Stimulated activated CD4-positive, alpha-beta T cell treated with anti-CD3 and anti-CD28 coated beads, TNF-alpha, amount 100 ng/mL, for 24 hours (primary cell): ENCODE measurements at regions not wholly inside any gene's neighbourhood (a gene's known extent, or its start where the extent isn't known, plus 50 kb on each side); places are given as distances from the start of the nearest gene placed in this dataset.
"Not testable (repeated sequence)": the region's sequence is repeated elsewhere in the genome, so short reads cannot be mapped to it uniquely, and the experiment has no call there.

Source experiments
- DNase-seq, 3 experiments: peaks; one replicate each; pipeline ENCODE4 v3.0.0-alpha.2; 2020; ENCODE audit warnings: low read depth in 3 of 3

DNA sequence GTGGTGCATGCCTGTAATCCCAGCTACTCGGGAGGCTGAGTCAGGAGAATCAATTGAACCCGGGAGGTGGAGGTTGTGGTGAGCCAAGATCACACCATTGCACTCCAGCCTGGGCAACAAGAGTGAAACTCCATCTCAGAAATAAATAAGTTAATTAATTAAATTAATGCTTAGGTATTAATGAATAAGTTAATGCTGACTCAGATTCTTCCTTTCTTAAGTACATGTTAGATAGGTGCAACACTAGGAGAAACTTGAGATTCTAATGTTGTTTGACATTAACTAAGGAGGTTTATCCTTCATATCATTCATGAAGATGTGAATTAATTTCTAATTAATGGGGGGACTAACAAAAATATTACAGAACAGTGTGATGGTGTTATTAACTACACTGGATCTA lies 812.6 kb upstream of the SPRY2 start:
- DNase-seq = no peak

DNA sequence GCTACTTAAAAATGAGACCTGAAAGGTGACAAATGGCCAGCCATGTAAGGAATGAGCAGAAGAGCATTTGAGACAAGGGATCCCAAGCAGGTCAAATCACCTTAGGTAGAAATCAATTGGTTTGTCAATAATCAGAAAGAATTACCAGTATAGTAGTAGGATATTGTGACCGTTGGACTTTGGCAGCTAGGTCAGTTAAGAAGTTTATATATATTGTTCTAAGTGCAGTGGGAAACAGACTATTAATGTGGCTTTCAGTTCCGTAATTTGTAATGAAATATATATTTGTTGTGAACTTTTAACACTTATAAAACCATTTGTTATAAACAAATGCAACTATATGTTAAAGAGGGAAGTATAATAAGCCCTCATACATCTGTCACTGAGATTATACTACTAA lies 807.9 kb upstream of the SPRY2 start:
- no peak for DNase-seq

DNA sequence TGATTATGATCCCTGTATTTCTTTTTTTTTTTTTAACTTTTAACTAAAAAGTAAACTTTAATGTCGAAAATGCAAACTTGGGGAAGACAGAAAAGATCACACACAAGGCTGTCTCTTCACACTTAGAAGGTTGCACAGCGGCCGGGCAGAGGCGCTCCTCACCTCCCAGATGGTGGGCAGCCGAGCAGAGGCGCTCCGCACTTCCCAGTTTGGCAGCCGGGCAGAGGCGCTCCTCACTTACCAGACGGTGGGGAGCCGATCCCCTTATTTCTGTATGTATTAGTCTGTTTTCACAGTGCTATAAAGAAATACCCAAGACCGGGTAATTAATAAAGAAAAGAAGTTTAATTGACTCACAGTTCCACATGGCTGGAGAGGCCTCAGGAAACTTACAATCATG lies 805.6 kb upstream of the SPRY2 start:
- DNase-seq = not testable (repeated sequence)

DNA sequence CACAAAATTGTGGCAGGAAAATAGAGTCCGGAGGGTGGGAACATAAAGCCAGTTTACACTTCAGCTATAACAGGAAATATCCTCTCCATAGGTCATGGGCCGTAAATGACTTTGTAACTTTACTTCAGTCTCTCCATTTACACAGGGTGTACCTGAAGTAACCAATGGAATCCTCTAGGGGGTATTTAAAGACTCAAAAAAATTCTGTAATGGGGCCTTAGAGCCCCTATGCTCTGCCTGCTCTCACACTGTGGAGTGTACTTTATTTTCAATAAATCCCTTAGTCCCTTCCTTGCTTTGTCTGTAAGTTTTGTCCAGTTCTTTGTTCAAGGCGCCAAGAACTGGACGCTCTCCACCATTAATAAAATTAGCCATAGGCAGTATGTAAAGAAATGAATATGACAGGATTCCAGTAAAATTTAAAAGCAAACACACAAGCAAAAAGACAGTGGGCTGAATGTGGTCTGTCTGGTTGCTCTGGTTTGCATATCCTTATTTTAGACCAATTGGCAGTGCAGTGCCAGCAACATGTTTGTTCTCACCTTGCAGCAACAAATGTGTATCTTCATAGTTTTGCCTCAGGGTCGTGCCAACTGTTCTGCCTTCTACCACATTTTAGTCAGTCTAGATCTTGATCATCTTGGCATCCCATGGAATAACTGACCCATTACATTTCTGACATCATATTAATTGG lies 801.5 kb upstream of the SPRY2 start:
- DNase-seq = no peak

DNA sequence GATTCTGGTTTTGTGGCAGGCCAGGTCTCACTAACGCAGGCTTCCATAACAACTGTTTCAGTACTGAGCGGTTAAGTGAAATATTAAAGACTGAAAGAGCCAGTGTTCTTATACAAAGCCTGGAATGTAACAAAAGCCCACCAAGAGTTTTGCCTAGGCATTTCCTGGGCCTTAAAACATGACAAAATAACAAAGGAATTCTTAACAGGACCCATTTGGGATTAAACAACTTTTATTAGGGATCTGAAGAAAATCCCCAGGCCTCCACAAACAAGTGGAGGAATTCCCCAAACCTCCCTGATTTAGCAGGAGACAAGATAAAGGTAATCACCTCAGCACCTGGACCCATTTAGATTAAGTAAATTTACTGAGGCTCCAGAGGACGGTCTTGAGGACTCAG lies 799.7 kb upstream of the SPRY2 start:
- DNase-seq = no peak

DNA sequence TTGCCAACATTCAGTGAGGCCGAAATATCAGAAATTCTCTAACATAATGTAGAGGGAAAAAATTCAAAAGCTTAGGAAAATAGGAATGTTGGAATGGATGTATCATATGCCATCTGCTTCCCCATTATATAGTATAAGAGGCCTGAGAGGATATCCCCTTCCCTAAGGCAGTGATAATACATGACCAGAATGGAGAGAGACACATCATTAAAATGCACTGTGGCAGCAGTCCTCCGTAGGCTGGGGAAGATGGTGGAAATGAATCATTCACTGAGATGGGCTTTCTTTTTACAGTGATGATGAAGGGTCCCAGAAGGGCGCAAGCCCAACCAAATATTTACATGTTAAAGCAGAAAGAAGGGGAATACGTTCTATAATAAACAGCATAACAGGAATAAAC lies 799.1 kb upstream of the SPRY2 start:
- DNase-seq = no peak

DNA sequence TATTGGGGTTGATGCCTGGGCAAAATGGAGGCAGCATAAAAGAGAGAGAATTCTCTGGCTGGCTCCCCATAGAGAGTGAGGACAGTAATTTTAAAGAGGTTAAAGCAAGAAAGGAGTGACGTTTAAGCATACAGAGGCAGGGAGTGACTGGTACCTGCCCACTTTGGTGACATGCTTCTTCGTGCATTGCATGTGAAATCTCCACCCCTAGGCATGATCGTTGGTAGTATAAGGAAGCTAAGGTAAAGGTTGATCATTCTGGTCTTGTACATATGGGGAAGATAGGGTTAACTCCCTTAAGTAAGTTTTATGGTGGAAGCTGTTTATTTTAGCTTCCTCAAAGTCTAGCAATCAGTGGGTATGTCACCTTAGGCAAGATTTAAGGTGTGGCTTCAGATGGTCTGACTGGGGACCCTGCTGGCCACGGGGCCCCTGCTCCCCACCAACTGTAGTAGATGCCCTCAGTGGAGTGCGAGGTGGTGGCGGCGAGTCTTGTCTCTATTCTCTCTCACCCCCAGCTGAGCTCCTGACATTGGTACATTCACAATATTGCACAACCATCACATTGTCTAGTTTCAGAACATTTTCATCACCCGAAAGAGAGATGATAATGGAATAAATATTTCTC lies 797.5 kb upstream of the SPRY2 start:
- DNase-seq = no peak

DNA sequence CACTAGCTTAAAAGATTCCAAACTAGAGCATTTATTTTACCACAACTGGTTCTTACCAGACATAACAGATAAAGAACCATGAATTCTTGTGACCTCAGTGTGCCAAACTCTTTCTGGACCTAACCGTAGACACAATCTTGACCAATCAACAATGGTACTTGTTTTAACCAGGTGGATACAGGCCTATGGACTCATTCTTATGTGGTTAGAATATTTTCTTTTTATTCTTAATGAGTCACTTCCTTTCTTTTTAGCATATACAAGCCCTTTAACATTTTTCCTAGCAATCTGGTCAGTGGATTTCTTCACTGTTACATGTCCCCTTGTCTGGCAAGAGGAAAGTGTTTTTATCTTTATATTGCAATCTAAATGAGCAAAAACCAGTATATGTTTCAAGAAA lies 792.1 kb upstream of the SPRY2 start:
- DNase-seq = no peak

DNA sequence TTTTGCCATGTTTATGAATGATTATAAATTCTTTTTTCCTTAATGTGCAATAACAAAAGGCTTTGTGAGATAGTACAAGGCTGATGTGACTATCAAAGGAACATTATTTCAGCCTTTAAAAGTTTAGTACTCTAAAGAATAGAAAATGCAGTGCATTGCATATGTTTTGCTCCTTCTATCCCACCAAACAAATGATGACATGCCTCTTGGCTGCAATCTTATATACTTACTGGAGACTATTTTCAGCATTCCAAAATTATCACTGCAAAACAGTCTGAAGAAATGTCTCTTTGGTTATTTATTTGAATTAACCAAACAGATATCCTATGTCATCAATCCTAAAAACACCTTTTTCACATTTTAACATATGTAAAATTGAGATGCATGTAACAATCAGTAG lies 776.5 kb upstream of the SPRY2 start:
- no peak for DNase-seq

DNA sequence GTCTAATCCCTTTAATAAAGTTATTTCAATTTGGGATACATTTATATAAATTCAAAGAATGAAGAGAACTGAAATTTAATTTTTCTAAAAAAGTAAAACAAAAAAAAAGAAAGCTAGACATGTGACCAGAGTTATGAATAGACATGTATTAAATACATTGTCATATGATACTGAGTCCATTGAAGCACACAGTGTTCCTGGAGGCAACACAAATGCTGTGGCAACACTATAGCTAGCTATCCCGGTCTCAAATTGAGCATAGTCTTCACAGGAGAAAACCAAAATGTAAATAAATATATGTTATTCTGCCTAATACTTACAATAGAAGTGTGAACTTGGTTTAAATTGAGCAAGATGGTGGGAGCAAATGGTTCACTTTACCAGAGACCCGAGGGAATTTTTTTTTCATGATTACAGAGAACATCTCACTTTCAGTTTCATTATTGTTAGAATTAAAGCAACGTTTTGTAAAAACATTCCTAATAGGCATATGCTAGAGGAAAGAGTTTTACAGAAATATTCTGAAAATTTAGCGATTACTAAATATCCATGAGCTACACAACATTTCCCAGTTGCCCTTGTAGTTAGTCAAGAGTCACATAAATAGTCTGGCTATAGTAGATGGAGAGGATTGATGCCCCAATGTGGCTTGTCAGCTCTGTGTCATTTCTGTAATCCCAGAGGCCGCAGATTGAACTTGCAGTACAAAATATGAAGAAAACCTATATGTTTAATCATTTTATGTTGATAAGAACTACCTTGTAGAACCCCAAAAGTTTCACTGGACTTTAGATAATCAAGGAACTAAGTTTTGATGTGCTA lies 775.7 kb upstream of the SPRY2 start:
- no peak for DNase-seq

DNA sequence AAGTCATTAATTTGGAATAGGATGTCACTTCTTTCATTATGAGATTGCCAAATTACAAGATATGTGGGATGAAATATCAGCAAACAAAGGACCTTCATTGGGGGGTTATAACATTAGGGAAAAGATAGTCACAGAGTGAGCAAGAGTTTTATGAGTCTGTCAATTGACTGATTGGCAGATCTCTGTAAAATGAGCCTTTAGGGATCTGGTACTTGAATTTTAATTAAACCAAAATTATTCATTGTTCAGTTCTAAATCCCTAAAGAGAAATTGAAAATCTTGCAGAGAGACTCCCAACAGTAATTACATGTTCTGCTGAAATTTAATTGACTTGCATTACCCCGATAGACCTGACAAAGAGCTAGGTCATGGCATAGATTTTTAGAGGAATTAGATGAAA lies 768.1 kb upstream of the SPRY2 start:
- no peak for DNase-seq

DNA sequence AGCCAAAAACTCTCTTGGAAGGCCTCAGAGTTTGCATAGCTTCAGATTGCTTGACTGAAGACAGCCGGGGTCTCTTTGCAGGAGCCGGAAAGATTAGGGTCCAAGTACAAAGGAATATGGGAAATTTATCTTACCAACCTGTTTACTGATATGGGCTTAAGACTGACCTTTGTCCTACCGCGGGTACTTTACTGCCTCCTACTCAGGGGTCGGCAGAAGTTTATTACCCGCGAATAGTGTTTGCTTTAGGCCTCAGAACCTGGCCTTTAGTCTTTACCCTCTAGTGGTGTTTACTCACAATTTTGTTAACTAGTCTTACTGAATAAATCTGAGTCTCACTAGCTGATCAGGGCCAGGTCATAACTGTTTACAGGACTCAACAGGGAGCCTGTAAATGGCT lies 765.4 kb upstream of the SPRY2 start:
- DNase-seq = no peak

DNA sequence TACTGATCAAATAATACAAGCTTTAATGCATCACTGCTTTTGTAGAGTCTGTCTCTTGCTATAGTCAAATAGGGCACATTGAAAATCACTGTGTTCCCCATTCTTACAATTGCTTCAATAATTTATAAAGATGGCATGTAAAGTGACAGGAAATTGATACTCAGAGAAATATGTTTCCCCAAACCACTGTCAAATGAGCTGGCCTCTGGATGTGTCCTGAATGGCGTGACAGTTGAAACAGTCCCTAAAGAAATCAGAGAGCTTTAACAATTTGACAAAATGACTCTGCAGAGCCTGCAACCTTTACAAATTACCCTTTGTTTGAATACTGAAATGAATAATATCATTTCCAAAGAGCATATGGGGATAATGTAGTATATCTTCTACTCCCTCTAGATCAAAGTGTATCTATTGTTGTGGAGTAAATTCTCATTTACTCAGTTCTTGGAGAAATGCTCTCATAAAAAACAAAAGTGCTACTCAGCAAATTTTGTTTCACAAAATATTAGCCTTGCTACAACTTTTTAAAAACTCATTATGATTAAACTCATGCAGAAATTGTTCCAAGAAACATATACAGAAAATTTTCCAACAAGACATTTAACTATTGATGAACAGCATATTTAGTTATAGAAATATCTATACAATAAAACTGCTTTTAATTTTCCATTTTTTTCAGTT lies 763.2 kb upstream of the SPRY2 start:
- DNase-seq = no peak

DNA sequence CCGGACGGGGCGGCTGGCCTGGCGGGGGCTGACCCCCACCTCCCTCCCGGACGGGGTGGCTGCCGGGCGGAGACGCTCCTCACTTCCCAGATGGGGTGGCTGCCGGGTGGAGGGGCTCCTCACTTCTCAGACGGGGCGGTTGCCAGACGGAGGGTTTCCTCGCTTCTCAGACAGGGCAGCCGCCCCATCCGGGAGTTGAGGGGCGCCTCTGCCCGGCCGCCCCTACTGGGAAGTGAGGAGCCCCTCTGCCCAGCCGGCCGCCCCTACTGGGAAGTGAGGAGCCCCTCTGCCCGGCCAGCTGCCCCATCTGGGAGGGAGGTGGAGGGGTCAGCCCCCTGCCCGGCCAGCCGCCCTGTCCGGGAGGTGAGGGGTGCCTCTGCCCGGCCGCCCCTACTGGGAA lies 761.1 kb upstream of the SPRY2 start:
- not testable (repeated sequence) for DNase-seq

DNA sequence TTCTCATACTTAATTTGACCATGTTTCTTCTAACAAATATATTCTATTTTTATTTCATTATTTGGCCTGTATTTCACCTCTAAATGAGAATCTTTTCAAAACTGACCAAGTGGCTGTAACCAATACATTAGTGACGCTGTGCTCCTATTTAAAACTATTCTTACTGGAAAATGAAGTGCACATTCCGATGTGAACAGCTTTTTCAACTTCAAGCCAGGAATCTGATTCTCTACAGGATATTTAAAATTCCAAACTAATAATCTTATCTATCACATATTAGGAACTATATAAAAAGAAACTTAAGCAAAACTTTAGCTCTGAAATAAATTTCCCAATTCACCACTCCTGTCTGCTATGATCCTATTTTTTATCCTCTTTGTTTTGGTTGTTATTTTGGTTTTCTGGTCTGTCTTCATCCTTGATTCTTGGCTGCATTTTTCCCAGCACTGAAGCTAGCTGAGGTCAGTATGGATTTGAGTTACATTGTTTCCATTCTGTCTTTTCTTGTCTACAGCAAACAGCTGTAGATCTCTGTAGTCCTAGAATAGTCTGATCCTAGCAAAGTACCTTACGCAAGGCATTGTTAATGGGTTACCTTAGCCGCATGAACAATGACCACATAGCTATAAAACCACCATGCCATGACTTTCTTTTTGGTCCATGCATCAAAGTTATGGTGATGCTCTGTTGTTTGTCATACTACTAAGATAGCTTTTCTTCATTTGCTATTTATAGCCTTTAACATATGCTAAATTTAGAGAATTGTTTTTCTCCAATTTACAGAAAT lies 748.6 kb upstream of the SPRY2 start:
- no peak for DNase-seq

DNA sequence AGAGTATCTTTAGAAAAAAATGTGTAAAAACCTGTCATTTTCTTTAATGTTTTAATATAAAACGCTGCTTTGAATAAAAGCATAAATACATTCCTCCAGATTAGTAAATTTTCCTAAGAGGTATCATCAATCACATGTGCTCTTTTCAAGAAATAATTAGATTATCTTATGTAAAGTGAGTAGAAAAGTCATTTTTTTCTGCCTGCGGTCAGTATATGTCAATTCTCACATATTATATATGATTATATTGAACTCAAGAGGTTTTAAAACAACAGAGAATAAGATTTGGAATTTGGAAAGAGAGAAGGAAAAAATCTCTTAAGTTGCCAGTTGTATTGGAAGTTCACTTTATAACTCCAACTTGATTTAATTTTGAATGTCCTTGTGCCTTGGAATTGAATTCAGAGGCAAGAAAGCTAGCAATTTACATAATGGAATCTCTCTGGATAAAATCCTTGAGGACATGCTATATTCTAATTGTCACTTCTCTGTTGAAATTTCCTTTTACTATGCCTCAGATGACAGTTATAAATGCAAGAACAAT lies 740.1 kb upstream of the SPRY2 start:
- DNase-seq = no peak

DNA sequence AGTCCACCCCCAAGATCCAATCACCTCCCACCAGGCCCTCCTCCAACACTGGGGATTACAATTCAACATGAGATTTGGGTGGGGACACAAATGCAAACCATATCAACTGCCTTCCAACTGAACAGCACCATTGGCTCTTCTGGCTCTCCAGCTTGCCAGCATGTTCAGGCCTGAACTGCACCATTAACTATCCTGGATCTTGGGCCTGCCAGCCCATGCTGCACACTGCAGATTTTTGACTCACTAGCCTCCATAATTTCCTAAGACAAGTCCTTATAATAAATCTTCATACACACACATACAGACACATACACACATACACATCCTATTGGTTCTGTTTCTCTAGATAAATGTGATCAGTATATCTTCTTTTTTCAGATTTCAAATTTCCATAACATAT lies 737.1 kb upstream of the SPRY2 start:
- DNase-seq = no peak

DNA sequence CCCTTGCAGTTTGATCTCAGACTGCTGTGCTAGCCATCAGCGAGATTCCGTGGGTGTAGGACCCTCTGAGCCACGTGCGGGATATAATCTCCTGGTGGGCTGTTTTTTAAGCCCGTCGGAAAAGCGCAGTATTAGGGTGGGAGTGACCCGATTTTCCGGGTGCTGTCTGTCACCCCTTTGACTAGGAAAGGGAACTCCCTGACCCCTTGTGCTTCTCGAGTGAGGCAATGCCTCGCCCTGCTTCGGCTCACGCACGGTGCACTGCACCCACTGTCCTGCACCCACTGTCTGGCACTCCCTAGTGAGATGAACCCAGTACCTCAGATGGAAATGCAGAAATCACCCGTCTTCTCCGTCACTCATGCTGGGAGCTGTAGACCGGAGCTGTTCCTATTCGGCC lies 728.9 kb upstream of the SPRY2 start:
- not testable (repeated sequence) for DNase-seq

DNA sequence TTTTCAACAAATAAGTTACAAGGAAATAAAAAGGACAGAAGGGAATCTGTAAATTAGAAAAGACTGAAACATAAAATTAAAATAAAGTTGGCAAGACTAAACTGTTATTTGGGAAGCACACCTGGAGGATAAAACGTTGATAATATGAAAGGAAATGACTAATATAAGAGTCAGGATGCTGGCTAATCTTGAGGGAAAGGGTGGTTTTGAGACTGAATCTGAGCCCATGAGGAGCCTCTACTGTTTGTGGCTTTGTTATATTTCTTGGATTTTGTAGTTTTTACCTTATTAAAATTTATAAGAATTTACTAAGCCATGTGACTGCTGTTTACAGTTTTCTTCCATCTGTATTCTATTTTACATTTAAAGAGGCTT lies 718.0 kb upstream of the SPRY2 start:
- no peak for DNase-seq

DNA sequence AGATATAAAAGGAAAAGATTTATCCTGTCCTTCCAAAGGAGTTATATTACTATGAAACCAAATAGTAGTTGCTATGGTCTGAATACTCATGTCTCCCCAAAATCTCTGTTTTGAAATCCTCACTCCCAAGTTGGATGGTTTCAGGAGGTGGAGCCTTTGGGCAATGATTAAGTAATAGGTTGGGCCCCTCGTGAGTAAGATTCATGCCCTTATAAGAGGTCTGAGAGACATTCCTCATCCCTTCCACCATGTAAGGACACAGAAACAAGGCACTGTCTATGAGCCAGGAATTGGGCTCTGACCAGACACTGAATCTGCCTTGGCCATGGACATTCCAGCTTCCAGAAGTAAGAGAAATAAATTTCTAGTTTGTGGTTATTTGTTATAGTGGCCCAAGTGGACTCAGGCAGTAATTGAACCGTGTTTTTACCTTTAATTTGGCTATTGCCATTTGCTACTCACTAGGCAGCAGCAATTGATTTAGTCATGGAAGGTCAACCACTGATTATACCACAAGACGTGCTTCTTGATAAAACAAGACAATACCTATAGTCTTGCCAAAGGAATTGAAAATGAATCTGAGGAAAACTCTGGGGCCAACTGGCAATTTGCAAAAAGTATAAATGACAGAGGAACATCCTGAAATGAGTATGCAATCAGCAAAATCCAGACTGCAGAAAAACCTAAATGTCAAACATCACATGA lies 717.4 kb upstream of the SPRY2 start:
- DNase-seq = no peak

DNA sequence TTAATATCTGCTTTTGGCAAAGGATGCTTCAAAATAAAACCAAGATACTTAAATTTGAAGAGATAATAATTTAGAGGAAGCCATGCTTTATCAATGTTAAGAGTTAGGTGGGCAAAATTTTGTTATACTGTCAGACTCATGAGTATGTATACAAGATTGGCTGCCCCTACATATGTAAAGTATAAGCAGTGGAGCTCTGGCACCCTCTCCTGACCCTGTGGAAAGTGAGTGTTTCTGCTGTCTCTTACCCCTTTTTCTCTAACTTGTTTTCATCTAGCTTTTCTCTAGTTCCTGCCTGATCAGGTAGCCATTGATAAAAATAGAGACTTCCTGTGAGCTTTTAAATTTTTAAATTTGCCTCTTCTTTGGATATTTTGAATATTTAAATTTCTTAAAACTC lies 710.9 kb upstream of the SPRY2 start:
- no peak for DNase-seq
